Stomach (tissue), 8 donors: ENCODE measurements at regions not wholly inside any gene's neighbourhood (a gene's known extent, or its start where the extent isn't known, plus 50 kb on each side); places are given as distances from the start of the nearest gene placed in this dataset.

Source experiments
- DNase-seq, 2 donors: peaks; one replicate each; pipeline versions ENCODE4 v3.0.0 to v3.0.0-alpha.2; 2013 to 2019
- H3K27ac ChIP-seq, 5 donors: fragments of 200-600 bp in 4 of 5; sonication (generic) in 4 of 5; one replicate each; pipeline ENCODE4 v1.5.1; 2013 to 2019; ENCODE audit warnings: mild to moderate bottlenecking in 1 of 5, moderate library complexity in 1 of 5
- H3K27me3 ChIP-seq, 3 donors: fragments of 200-600 bp; sonication (generic); one replicate each; pipeline ENCODE4 v1.5.1; 2017 to 2019; ENCODE audit warnings: mixed run types in 1 of 3
- H3K36me3 ChIP-seq, 4 donors: fragments of 200-600 bp; sonication (generic); 1 replicate in 3 of 4; 2 replicates in 1 of 4; pipeline ENCODE4 v1.5.1; 2016 to 2019
- H3K4me1 ChIP-seq, 4 donors: fragments of 200-600 bp; sonication (generic); one replicate each; pipeline ENCODE4 v1.5.1; 2016 to 2019
- H3K4me3 ChIP-seq, 4 donors: fragments of 200-600 bp; sonication (generic) in 3 of 4; one replicate each; pipeline ENCODE4 v1.5.1; 2016 to 2019; ENCODE audit warnings: mild to moderate bottlenecking in 1 of 4
- H3K9me3 ChIP-seq, 4 donors: fragments of 200-600 bp; sonication (generic); one replicate each; pipeline ENCODE4 v1.5.1; 2016 to 2019
- CTCF ChIP-seq, 7 experiments: fragments of 450-650 bp in 4 of 7; fragments of 200-600 bp in 3 of 7; sonication (generic) in 3 of 7; IDR thresholded peaks; one replicate each; pipeline ENCODE4 v1.5.1; 2016 to 2019; ENCODE audit warnings: antibody characterized with exemption in 7 of 7, control low read depth in 2 of 7, mild to moderate bottlenecking in 1 of 7
- EP300 ChIP-seq: sonication (generic); formaldehyde crosslinking; IDR thresholded peaks from one replicate; pipeline ENCODE4 v1.6.1; 2017; ENCODE audit warnings: antibody characterized with exemption
- POLR2A ChIP-seq, 4 donors: fragments of 450-650 bp; IDR thresholded peaks; one replicate each; pipeline ENCODE4 v1.6.1; 2016; ENCODE audit warnings: antibody characterized with exemption in 4 of 4, control low read depth in 2 of 4, mild to moderate bottlenecking in 1 of 4, moderate library complexity in 1 of 4
- POLR2AphosphoS5 ChIP-seq, 3 donors: sonication (generic); formaldehyde crosslinking; IDR thresholded peaks; one replicate each; pipeline ENCODE4 v1.6.1; 2016; ENCODE audit warnings: antibody characterized with exemption in 3 of 3
- WGBS, 5 donors: extraction: QIAGEN DNeasy Blood & Tissue Kit in 3 of 5; methylation state at CpG; one replicate each; pipeline versions ENCODE4 v1.1.5 to v1.1.7; 2013 to 2018; 5-methylcytosine and 5-hydroxymethylcytosine counted together
- intact Hi-C: fragments of 100-400 bp; cut with DNase I; formaldehyde crosslinking; loops from one replicate; pipeline ENCODE4 v1.15.1; 2023; ENCODE audit warnings: low total_unique reads
- donor health status: healthy with polysubstance abuse.
- donor health status: Bipolar disorder and iron deficiency.
- donor health status: healthy.

GRCh38 chr2:3000125-3000524 lies 377.5 kb downstream of the EIPR1 start:
- H3K4me1 ChIP-seq, result no peaks in the 10 kb centered on the region
- H3K9me3 ChIP-seq, result no peaks in the 10 kb centered on the region
- intact Hi-C loops, result no loop called here
- no peaks in the 10 kb centered on the region for H3K36me3 ChIP-seq
- TF ChIP-seq EP300, result no peak
- no peak for TF ChIP-seq POLR2A (IDR thresholded peaks at IDR 0.05)
- no peak for TF ChIP-seq POLR2AphosphoS5 (IDR thresholded peaks at IDR 0.05)
- no peak for TF ChIP-seq CTCF (IDR thresholded peaks at IDR 0.05)
- 66 to 75% (median 68%) methylated on average over 8 of the region's 8 CpGs for WGBS, 5 donors
- no peak for DNase-seq
- H3K4me3 ChIP-seq, result no peak overlapping the region
- peaks cover 0 to 10% (median 0%) of the 10 kb centered on the region in 3 donors for H3K27me3 ChIP-seq
- H3K27ac ChIP-seq, result no peak overlapping the region

- peaks cover 0 to 10% (median 0%) of the 10 kb centered on the region in 3 donors for H3K27me3 ChIP-seq
- no peak overlapping the region for H3K4me3 ChIP-seq
- intact Hi-C loops, result no loop called here
- no peaks in the 10 kb centered on the region for H3K36me3 ChIP-seq
- no peak overlapping the region for H3K27ac ChIP-seq
- no peak for DNase-seq
- 58 to 78% (median 70%) methylated on average over 9 of the region's 9 CpGs for whole genome bisulfite sequencing, 5 donors
- no peaks in the 10 kb centered on the region for H3K4me1 ChIP-seq
- H3K9me3 ChIP-seq, result no peaks in the 10 kb centered on the region
- no peak for TF ChIP-seq POLR2AphosphoS5 (IDR thresholded peaks at IDR 0.05)
- TF ChIP-seq EP300, result no peak
- TF ChIP-seq POLR2A (IDR thresholded peaks at IDR 0.05), result no peak
- TF ChIP-seq CTCF (IDR thresholded peaks at IDR 0.05), result no peak
Measured at GRCh38 chr2:2998971-2999370, 378.6 kb downstream of the EIPR1 start.

- no peaks in the 10 kb centered on the region for H3K27me3 ChIP-seq
- H3K9me3 ChIP-seq, result peaks cover 0 to 6% (median 2%) of the 10 kb centered on the region in 4 donors
- no peak overlapping the region for H3K27ac ChIP-seq
- 79 to 87% (median 81%) methylated on average over 9 of the region's 9 CpGs for WGBS, 5 donors
- no peak overlapping the region for H3K4me3 ChIP-seq
- intact Hi-C loops, result no loop called here
- H3K36me3 ChIP-seq, result no peaks in the 10 kb centered on the region
- H3K4me1 ChIP-seq, result no peaks in the 10 kb centered on the region
- no peak for DNase-seq
- TF ChIP-seq CTCF (IDR thresholded peaks at IDR 0.05) (no peak), POLR2AphosphoS5 (IDR thresholded peaks at IDR 0.05) (no peak), POLR2A (IDR thresholded peaks at IDR 0.05) (no peak), EP300 (no peak)
Measured at GRCh38 chr2:2993172-2993692, 384.4 kb downstream of the EIPR1 start.

- no peak for DNase-seq
- H3K4me3 ChIP-seq, result no peak overlapping the region
- intact Hi-C loops, result no loop called here
- 42 to 55% (median 54%) methylated on average over 3 of the region's 3 CpGs for WGBS, 5 donors
- no peaks in the 10 kb centered on the region for H3K36me3 ChIP-seq
- no peak overlapping the region for H3K27ac ChIP-seq
- no peaks in the 10 kb centered on the region for H3K4me1 ChIP-seq
- no peaks in the 10 kb centered on the region for H3K27me3 ChIP-seq
- no peak for TF ChIP-seq EP300
- no peak for TF ChIP-seq CTCF (IDR thresholded peaks at IDR 0.05)
- no peak for TF ChIP-seq POLR2A (IDR thresholded peaks at IDR 0.05)
- TF ChIP-seq POLR2AphosphoS5 (IDR thresholded peaks at IDR 0.05), result no peak
- peaks cover 0 to 6% (median 2%) of the 10 kb centered on the region in 4 donors for H3K9me3 ChIP-seq
Measured at GRCh38 chr2:2992634-2993033, 385.0 kb downstream of the EIPR1 start.
